ENCODE measurements at regions not wholly inside any gene's neighbourhood (a gene's known extent, or its start where the extent isn't known, plus 50 kb on each side); places are given as distances from the start of the nearest gene placed in this dataset.
A peak's percentile ranks its signal among the peaks of the same experiment; 100 is the strongest.

- DNase-seq (no peak), ATAC-seq (no peak)
- intact Hi-C loops (cut with DNase I) = no loop called here
Measured at GRCh38 chr17:71464241-71464640, 656.6 kb upstream of the SOX9 start.

DNA sequence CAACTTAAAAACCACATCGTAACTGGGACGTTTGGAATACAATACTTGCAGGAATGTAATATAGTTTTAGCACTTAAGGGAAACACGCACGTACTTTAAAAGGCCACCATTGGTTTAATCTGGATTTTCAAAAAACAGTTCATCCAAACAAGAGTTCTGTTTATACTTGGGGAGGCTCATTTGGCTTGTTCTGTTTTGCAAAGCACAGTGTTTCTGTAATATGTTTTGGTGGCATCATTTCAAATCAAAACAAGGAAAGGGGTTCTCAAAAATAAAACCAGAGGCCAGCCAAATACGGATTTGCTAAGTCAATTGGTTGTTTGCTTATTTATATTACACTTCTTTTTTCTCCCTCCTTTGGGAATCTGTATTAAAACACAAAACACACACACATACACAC, 656.1 kb upstream of the SOX9 start:
- no peak for DNase-seq
- intact Hi-C loops (cut with DNase I) = no loop called here
- no peak for ATAC-seq

- intact Hi-C loops (cut with DNase I) = no loop called here
- DNase-seq (no peak), ATAC-seq (no peak)
Measured at GRCh38 chr17:71467719-71468118, 653.1 kb upstream of the SOX9 start.

GRCh38 chr17:71470062-71470461, 650.8 kb upstream of the SOX9 start:
- ATAC-seq (no peak), DNase-seq (no peak)
- intact Hi-C loops (cut with DNase I) = loop anchor here in 1 of 2 donors (10.0 kb wide), 1 partner anchor 1075 kb away; no protein-coding TSS in a partner anchor

DNA sequence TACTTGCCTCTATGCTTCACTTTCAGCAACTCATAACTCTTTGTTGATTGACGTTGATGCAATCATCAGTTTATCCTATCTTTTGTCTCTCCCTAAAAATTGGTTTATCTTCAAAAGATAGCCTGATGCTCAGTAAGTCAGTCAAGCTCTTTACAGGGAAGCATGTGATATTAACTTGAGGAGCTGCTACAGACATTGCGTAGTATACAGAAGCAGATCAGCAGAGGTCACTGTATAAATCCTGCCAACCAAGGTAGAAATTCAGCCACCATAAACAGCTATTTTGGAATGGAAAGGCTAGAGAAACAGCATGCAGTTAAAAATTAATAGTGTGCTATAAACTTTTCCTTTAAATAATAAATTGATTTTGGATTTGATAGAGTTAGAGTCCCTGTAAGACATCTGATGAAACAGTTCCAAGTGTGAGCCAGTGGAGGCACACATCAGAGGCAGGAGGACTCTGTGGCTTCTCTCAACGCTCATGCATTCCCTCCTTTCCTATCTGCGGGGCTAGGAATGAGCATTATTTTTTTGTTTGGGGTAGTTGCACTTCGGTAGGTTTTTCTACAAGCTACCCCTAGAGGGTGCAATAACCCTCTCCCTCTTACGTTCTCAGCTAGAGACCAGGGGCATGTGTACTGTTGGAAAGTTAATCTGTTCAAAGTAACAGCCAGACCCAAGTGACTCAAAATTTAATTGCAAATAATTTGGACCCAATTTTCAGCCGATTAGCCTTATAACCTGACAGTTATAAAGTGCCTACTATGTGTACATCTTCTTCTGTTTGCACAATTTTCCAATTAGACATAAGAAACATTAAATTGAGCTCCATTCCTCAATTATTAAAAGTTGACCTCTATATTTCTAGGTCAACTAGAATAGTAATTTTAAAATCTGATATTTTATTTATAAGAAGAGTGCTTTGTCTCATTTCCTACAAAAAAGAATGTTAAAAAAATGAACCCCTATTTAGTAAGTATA, 647.7 kb upstream of the SOX9 start:
- ATAC-seq (peak in 1 of 2 donors; percentile 48), DNase-seq (no peak)
- intact Hi-C loops (cut with DNase I) = loop anchor here in 1 of 2 donors (10.0 kb wide), 1 partner anchor 1072 kb away; no protein-coding TSS in a partner anchor

- intact Hi-C loops (cut with DNase I) = loop anchor here in 1 of 2 donors (10.0 kb wide), 1 partner anchor 1067 kb away; no protein-coding TSS in a partner anchor
- no peak for ATAC-seq
Measured at GRCh38 chr17:71477356-71477755, 643.5 kb upstream of the SOX9 start.

GRCh38 chr17:71480099-71480498, 640.7 kb upstream of the SOX9 start:
- intact Hi-C loops (cut with DNase I) = no loop called here
- DNase-seq (no peak), ATAC-seq (no peak)

More at GRCh38 chr17:71477356-71477755, 643.5 kb upstream of the SOX9 start:
- DNase-seq = no peak

- intact Hi-C loops (cut with DNase I) = no loop called here
- ATAC-seq (no peak), DNase-seq (no peak)
Measured at GRCh38 chr17:71482625-71483024, 638.2 kb upstream of the SOX9 start.

- DNase-seq (no peak), ATAC-seq (no peak)
- intact Hi-C loops (cut with DNase I) = no loop called here
Measured at GRCh38 chr17:71484546-71484945, 636.3 kb upstream of the SOX9 start.

DNA sequence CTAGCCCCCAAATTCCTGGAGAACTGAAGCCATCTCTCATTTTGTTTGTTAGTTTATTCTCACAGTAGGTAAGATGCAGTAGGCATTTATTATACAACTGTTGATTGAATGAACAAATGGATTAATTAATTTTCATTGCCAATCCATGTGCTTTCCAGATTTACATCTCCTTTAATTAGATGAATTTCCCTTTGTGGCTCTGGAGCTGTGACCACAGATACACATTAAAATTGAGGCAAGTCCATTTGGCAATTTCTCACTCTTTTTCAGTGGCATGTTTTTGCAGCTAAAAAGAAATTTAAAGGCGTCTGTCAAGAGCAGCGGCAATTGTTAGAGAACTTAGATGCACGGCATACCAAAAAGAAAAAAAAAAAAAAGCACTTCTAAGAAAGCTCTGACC, 635.4 kb upstream of the SOX9 start:
- DNase-seq (no peak), ATAC-seq (no peak)
- intact Hi-C loops (cut with DNase I) = no loop called here

DNA sequence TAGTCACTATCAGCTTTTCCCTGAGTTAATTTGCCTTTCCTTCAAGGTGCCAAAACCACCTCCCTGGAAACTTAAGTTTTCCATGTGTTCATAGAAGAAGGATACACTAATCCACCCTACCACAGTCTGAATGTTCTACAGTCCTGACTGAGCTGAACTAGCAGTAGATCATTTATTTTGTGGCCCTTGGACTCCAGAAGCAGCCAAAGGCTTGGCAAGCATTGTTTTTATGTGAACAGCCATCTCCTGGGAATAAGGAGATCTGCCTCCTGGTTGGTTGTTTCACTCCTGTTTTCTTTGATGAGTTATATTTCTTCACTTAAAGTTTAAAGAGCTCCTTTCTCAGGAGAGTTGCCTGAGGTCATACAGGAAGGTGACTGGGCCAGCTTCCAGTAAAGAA, 634.6 kb upstream of the SOX9 start:
- intact Hi-C loops (cut with DNase I) = no loop called here
- ATAC-seq = no peak
- DNase-seq = no peak

GRCh38 chr17:71488851-71489250, 632.0 kb upstream of the SOX9 start:
- intact Hi-C loops (cut with DNase I) = no loop called here
- no peak for ATAC-seq
- DNase-seq = no peak

- intact Hi-C loops (cut with DNase I) = no loop called here
- no peak for DNase-seq
- ATAC-seq = no peak
Measured at GRCh38 chr17:71494062-71494855, 626.6 kb upstream of the SOX9 start.

DNA sequence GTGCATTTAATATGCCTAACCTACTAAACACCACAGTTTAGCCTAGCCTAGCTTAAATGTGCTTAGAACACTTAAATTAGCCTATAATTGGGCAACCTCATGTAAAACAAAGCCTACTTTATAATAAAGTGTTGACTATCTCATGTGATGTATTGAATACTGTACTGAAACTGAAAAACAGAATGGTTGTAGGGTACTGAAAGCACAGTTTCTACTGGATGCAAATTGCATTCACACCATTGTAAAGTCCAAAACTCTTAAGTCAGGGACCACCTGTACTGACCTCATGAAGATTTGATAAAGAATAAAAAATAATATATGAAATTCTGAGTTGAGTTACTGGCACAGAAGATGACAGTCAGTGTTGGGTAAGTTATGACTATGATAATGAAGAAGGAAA, 625.4 kb upstream of the SOX9 start:
- no peak for DNase-seq
- intact Hi-C loops (cut with DNase I) = no loop called here
- no peak for ATAC-seq

DNA sequence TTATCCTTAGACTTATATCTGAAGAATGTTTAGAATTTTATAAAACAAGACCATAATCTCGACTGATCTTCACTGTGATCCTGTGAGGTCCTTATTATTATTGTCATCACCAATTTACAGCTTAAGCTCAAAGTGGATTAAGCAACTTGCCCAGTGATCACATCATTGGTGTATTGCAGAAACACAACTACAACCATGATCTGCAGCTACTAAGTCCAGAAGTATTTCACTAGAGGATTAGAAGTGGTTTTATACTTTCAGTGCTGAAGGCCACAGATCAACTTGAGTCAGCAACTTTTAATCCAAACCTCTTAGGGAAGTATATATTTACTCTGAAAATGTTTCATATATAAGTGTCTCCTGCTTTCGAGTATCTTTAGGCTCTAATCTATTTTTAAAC, 624.3 kb upstream of the SOX9 start:
- no peak for ATAC-seq
- DNase-seq = no peak
- intact Hi-C loops (cut with DNase I) = no loop called here

- intact Hi-C loops (cut with DNase I) = no loop called here
- ATAC-seq (no peak), DNase-seq (no peak)
Measured at GRCh38 chr17:71500761-71501555, 619.9 kb upstream of the SOX9 start.

GRCh38 chr17:71501711-71502110, 619.1 kb upstream of the SOX9 start:
- no peak for ATAC-seq
- DNase-seq = no peak
- intact Hi-C loops (cut with DNase I) = no loop called here

DNA sequence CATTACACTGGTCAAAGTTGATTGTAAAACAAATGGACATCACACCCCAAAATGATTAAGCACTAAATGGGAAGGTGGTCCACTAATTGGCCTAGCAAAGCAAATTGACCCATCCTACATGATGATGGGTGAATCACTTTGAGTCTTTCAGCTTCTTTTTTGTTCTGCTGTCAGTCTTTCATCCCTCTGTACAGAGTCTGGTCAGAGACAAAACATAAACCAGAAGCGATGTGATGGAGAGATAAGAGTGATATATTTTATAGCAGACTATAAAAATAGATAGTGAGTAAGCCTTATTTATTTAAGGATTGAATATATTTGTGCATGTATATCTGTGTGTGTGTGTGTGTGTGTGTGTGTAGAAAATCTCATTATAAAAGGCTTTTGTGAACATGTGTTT, 618.4 kb upstream of the SOX9 start:
- ATAC-seq = no peak
- intact Hi-C loops (cut with DNase I) = no loop called here

GRCh38 chr17:71503710-71504465, 616.9 kb upstream of the SOX9 start:
- DNase-seq = no peak
- ATAC-seq = peak in 1 of 2 donors; percentile 97
- intact Hi-C loops (cut with DNase I) = no loop called here

More for the DNA sequence above, 618.4 kb upstream of the SOX9 start:
- no peak for DNase-seq
